Mesenchymal stem cell (in vitro differentiated cells and primary cell): ENCODE measurements at regions not wholly inside any gene's neighbourhood (a gene's known extent, or its start where the extent isn't known, plus 50 kb on each side); places are given as distances from the start of the nearest gene placed in this dataset.

Experiments
- DNase-seq: peaks from one replicate; pipeline ENCODE4 v3.0.0-alpha.2; 2013
- H2AFZ ChIP-seq: one replicate; pipeline ENCODE4 v1.6.1; 2013; ENCODE audit warnings: low read depth, mild to moderate bottlenecking, control low read depth, inconsistent platforms, low read length, moderate library complexity
- H2AK5ac ChIP-seq: 2 replicates; pipeline ENCODE4 v1.6.1; 2013; ENCODE audit warnings: low read length, moderate library complexity, mild to moderate bottlenecking, inconsistent platforms; ENCODE audit not compliant: severe bottlenecking
- H2BK120ac ChIP-seq: one replicate; pipeline ENCODE4 v1.6.1; 2013; ENCODE audit warnings: low read depth, mild to moderate bottlenecking, inconsistent platforms, low read length, moderate library complexity
- H2BK12ac ChIP-seq, 2 experiments: one replicate each; pipeline ENCODE4 v1.6.1; 2013; ENCODE audit warnings: inconsistent platforms in 2 of 2, low read length in 2 of 2, mild to moderate bottlenecking in 2 of 2, moderate library complexity in 2 of 2, control low read depth in 1 of 2
- H2BK15ac ChIP-seq: one replicate; pipeline ENCODE4 v1.6.1; 2013; ENCODE audit warnings: mild to moderate bottlenecking, low read depth, inconsistent platforms; ENCODE audit not compliant: poor library complexity, severe bottlenecking
- H2BK5ac ChIP-seq: 2 replicates; pipeline ENCODE4 v1.6.1; 2013; ENCODE audit warnings: low read depth, mild to moderate bottlenecking, low read length, control low read depth, inconsistent platforms; ENCODE audit not compliant: poor library complexity, severe bottlenecking
- H3K14ac ChIP-seq, 2 experiments: one replicate each; pipeline ENCODE4 v1.6.1; 2013; ENCODE audit warnings: inconsistent platforms in 2 of 2, low read length in 2 of 2, control low read depth in 1 of 2, mild to moderate bottlenecking in 1 of 2, moderate library complexity in 1 of 2
- H3K18ac ChIP-seq, 2 experiments: one replicate each; pipeline ENCODE4 v1.6.1; 2013; ENCODE audit warnings: inconsistent platforms in 2 of 2, low read length in 2 of 2, control low read depth in 1 of 2, low read depth in 1 of 2, mild to moderate bottlenecking in 1 of 2
- H3K23ac ChIP-seq, 2 experiments: one replicate each; pipeline ENCODE4 v1.6.1; 2013; ENCODE audit warnings: inconsistent platforms in 2 of 2, low read length in 2 of 2, mild to moderate bottlenecking in 2 of 2, moderate library complexity in 2 of 2, control low read depth in 1 of 2
- H3K27ac ChIP-seq: 2 replicates; pipeline ENCODE4 v1.5.1; 2013; ENCODE audit warnings: mild to moderate bottlenecking, moderate library complexity, low read length, control low read depth, inconsistent platforms; ENCODE audit not compliant: poor library complexity, severe bottlenecking
- H3K27me3 ChIP-seq, 2 experiments: 2 replicates each; pipeline versions ENCODE4 v1.6.1 to v1.7.0; 2013; ENCODE audit warnings: low read length in 2 of 2, mild to moderate bottlenecking in 2 of 2, moderate library complexity in 2 of 2, control low read depth in 1 of 2, inconsistent platforms in 1 of 2; ENCODE audit not compliant: control insufficient read depth in 1 of 2, insufficient read depth in 1 of 2
- H3K36me3 ChIP-seq, 2 experiments: 2 replicates each; pipeline versions ENCODE4 v1.6.1 to v1.7.0; 2013; ENCODE audit warnings: low read length in 2 of 2, control low read depth in 1 of 2, inconsistent platforms in 1 of 2, low read depth in 1 of 2, mild to moderate bottlenecking in 1 of 2; ENCODE audit not compliant: insufficient read depth in 2 of 2, control insufficient read depth in 1 of 2
- H3K4ac ChIP-seq, 2 experiments: one replicate each; pipeline ENCODE4 v1.6.1; 2013; ENCODE audit warnings: inconsistent platforms in 2 of 2, low read length in 2 of 2, mild to moderate bottlenecking in 2 of 2, moderate library complexity in 2 of 2, control low read depth in 1 of 2, low read depth in 1 of 2
- H3K4me1 ChIP-seq: 2 replicates; pipeline ENCODE4 v1.6.1; 2013; ENCODE audit warnings: low read depth, low read length, control low read depth; ENCODE audit not compliant: control insufficient read depth, insufficient read depth
- H3K4me2 ChIP-seq: 2 replicates; pipeline ENCODE4 v1.6.1; 2013; ENCODE audit warnings: low read length, mild to moderate bottlenecking, inconsistent platforms; ENCODE audit not compliant: poor library complexity, severe bottlenecking
- H3K4me3 ChIP-seq, 2 experiments: 2 replicates each; pipeline versions ENCODE4 v1.5.1 to v1.7.0; 2013; ENCODE audit warnings: low read length in 2 of 2, mild to moderate bottlenecking in 2 of 2, control low read depth in 1 of 2, low read depth in 1 of 2; ENCODE audit not compliant: insufficient read depth in 1 of 2
- H3K79me1 ChIP-seq: replicated peaks from 2 replicates; pipeline ENCODE4 v1.6.1; 2013; ENCODE audit warnings: mild to moderate bottlenecking, control low read depth, low read length, inconsistent platforms; ENCODE audit not compliant: poor library complexity, severe bottlenecking
- H3K9ac ChIP-seq: 2 replicates; pipeline ENCODE4 v1.7.0; 2013; ENCODE audit warnings: mild to moderate bottlenecking, low read length, moderate library complexity
- H3K9me3 ChIP-seq: 2 replicates; pipeline ENCODE4 v1.7.0; 2013; ENCODE audit warnings: mild to moderate bottlenecking, low read length; ENCODE audit not compliant: control insufficient read depth
- H4K8ac ChIP-seq: one replicate; pipeline ENCODE4 v1.6.1; 2013; ENCODE audit warnings: inconsistent platforms, mild to moderate bottlenecking, low read length, moderate library complexity
- H4K91ac ChIP-seq: one replicate; pipeline ENCODE4 v1.6.1; 2013; ENCODE audit warnings: mild to moderate bottlenecking, low read length, inconsistent platforms
- WGBS: methylation state at CpG from one replicate; pipeline ENCODE4 v1.1.7; 2013; ENCODE audit warnings: mixed read lengths; 5-methylcytosine and 5-hydroxymethylcytosine counted together

GRCh38 chr2:175393851-175394250, 212.3 kb upstream of the ATP5MC3 start:
- Histone ChIP-seq H3K4me2 (no peak overlapping the region), H3K9ac (no peak overlapping the region), H2AK5ac (no peak overlapping the region), H3K14ac (no peak overlapping the region), H3K18ac (no peak overlapping the region), H3K79me1 (no peaks in the 10 kb centered on the region), H4K91ac (no peak overlapping the region), H3K4me1 (no peaks in the 10 kb centered on the region), H4K8ac (no peak overlapping the region), H3K36me3 (no peaks in the 10 kb centered on the region), H3K27me3 (no peaks in the 10 kb centered on the region), H2AFZ (no peak overlapping the region), H3K23ac (no peak overlapping the region), H2BK12ac (no peak overlapping the region), H2BK15ac (no peak overlapping the region), H2BK120ac (no peak overlapping the region), H3K4ac (no peak overlapping the region), H3K27ac (no peak overlapping the region), H3K9me3 (no peaks in the 10 kb centered on the region), H2BK5ac (no peak overlapping the region), H3K4me3 (no peak overlapping the region)
- 58% methylated on average over 1 of the region's 1 CpG for WGBS
- no peak for DNase-seq

GRCh38 chr2:175383286-175383685, 201.8 kb upstream of the ATP5MC3 start:
- no peak overlapping the region for H3K9ac ChIP-seq
- no peak overlapping the region for H4K91ac ChIP-seq
- no peak overlapping the region for H3K14ac ChIP-seq
- H3K9me3 ChIP-seq: peaks cover 6% of the 10 kb centered on the region
- no peaks in the 10 kb centered on the region for H3K4me1 ChIP-seq
- no peak overlapping the region for H3K23ac ChIP-seq
- H3K4ac ChIP-seq: no peak overlapping the region
- WGBS: 36% methylated on average over 2 of the region's 2 CpGs
- H2BK15ac ChIP-seq: no peak overlapping the region
- no peaks in the 10 kb centered on the region for H3K79me1 ChIP-seq
- no peak for DNase-seq
- no peak overlapping the region for H2AFZ ChIP-seq
- no peak overlapping the region for H2BK12ac ChIP-seq
- H3K18ac ChIP-seq: no peak overlapping the region
- H4K8ac ChIP-seq: no peak overlapping the region
- no peak overlapping the region for H2BK5ac ChIP-seq
- no peak overlapping the region for H3K4me3 ChIP-seq
- no peak overlapping the region for H3K27ac ChIP-seq
- no peaks in the 10 kb centered on the region for H3K27me3 ChIP-seq
- no peaks in the 10 kb centered on the region for H3K36me3 ChIP-seq
- no peak overlapping the region for H2BK120ac ChIP-seq
- H2AK5ac ChIP-seq: no peak overlapping the region
- H3K4me2 ChIP-seq: no peak overlapping the region

GRCh38 chr2:175373729-175374128, 192.2 kb upstream of the ATP5MC3 start:
- Histone ChIP-seq H3K27ac (no peak overlapping the region), H2AFZ (no peak overlapping the region), H3K9ac (peak overlapping the region; percentile 20), H4K8ac (no peak overlapping the region), H2AK5ac (no peak overlapping the region), H3K4ac (no peak overlapping the region), H3K36me3 (no peaks in the 10 kb centered on the region), H2BK12ac (no peak overlapping the region), H2BK120ac (no peak overlapping the region), H4K91ac (no peak overlapping the region), H3K9me3 (no peaks in the 10 kb centered on the region), H3K79me1 (no peaks in the 10 kb centered on the region), H2BK5ac (no peak overlapping the region), H3K4me2 (no peak overlapping the region), H3K27me3 (peaks cover 0 to 4% of the 10 kb centered on the region in 2 experiments), H3K14ac (no peak overlapping the region), H2BK15ac (no peak overlapping the region), H3K18ac (no peak overlapping the region), H3K4me1 (no peaks in the 10 kb centered on the region), H3K23ac (no peak overlapping the region), H3K4me3 (no peak overlapping the region)
- no peak for DNase-seq
- WGBS: no CpG with 5 or more reads among the region's 1 CpG

GRCh38 chr2:175372704-175373701, 191.5 kb upstream of the ATP5MC3 start:
- Histone ChIP-seq H4K8ac (no peak overlapping the region), H2BK120ac (no peak overlapping the region), H3K4me1 (no peaks in the 10 kb centered on the region), H3K4me2 (no peak overlapping the region), H4K91ac (no peak overlapping the region), H3K23ac (no peak overlapping the region), H3K4ac (no peak overlapping the region), H2BK12ac (no peak overlapping the region), H3K18ac (no peak overlapping the region), H2BK15ac (no peak overlapping the region), H3K9me3 (no peaks in the 10 kb centered on the region), H2BK5ac (no peak overlapping the region), H3K79me1 (no peaks in the 10 kb centered on the region), H2AK5ac (no peak overlapping the region), H2AFZ (no peak overlapping the region), H3K4me3 (no peak overlapping the region), H3K14ac (no peak overlapping the region), H3K27ac (no peak overlapping the region), H3K36me3 (no peaks in the 10 kb centered on the region), H3K9ac (peak overlapping the region; percentile 20), H3K27me3 (peaks cover 0 to 4% of the 10 kb centered on the region in 2 experiments)
- WGBS: 61% methylated on average over 6 of the region's 8 CpGs
- peak; percentile 3 for DNase-seq
